Mammary epithelial cell (primary cell): ENCODE measurements at regions not wholly inside any gene's neighbourhood (a gene's known extent, or its start where the extent isn't known, plus 50 kb on each side); places are given as distances from the start of the nearest gene placed in this dataset.

Source experiments
- EZH2 ChIP-seq: IDR thresholded peaks from 2 replicates; pipeline ENCODE4 v1.6.1; 2012; ENCODE audit warnings: low read length, inconsistent platforms, borderline replicate concordance
- TF ChIP-seq, protein P1 (sequence below), 2 donors: IDR thresholded peaks in 1 of 2; conservative IDR thresholded peaks in 1 of 2; 2 replicates each; pipeline ENCODE4 v1.5.1; 2011 to 2012; ENCODE audit warnings: inconsistent platforms in 2 of 2, low read length in 2 of 2, mild to moderate bottlenecking in 2 of 2, control low read depth in 1 of 2, low read depth in 1 of 2; ENCODE audit not compliant: insufficient read depth in 1 of 2; ENCODE audit errors: extremely low read depth in 1 of 2

- TF ChIP-seq, protein P1, sequence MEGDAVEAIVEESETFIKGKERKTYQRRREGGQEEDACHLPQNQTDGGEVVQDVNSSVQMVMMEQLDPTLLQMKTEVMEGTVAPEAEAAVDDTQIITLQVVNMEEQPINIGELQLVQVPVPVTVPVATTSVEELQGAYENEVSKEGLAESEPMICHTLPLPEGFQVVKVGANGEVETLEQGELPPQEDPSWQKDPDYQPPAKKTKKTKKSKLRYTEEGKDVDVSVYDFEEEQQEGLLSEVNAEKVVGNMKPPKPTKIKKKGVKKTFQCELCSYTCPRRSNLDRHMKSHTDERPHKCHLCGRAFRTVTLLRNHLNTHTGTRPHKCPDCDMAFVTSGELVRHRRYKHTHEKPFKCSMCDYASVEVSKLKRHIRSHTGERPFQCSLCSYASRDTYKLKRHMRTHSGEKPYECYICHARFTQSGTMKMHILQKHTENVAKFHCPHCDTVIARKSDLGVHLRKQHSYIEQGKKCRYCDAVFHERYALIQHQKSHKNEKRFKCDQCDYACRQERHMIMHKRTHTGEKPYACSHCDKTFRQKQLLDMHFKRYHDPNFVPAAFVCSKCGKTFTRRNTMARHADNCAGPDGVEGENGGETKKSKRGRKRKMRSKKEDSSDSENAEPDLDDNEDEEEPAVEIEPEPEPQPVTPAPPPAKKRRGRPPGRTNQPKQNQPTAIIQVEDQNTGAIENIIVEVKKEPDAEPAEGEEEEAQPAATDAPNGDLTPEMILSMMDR (conservative IDR thresholded peaks at IDR 0.05 in 1 of 2, IDR thresholded peaks at IDR 0.05 in 1 of 2; ENCODE audit: extremely low read depth in 1 of 2, insufficient read depth in 1 of 2, low read depth in 1 of 2, low read length in 2 of 2): no peak
- no peak for TF ChIP-seq EZH2
Measured at GRCh38 chr4:127410201-127410600, 222.6 kb upstream of the INTU start.
